ENCODE measurements at regions not wholly inside any gene's neighbourhood (a gene's known extent, or its start where the extent isn't known, plus 50 kb on each side); places are given as distances from the start of the nearest gene placed in this dataset.

DNA sequence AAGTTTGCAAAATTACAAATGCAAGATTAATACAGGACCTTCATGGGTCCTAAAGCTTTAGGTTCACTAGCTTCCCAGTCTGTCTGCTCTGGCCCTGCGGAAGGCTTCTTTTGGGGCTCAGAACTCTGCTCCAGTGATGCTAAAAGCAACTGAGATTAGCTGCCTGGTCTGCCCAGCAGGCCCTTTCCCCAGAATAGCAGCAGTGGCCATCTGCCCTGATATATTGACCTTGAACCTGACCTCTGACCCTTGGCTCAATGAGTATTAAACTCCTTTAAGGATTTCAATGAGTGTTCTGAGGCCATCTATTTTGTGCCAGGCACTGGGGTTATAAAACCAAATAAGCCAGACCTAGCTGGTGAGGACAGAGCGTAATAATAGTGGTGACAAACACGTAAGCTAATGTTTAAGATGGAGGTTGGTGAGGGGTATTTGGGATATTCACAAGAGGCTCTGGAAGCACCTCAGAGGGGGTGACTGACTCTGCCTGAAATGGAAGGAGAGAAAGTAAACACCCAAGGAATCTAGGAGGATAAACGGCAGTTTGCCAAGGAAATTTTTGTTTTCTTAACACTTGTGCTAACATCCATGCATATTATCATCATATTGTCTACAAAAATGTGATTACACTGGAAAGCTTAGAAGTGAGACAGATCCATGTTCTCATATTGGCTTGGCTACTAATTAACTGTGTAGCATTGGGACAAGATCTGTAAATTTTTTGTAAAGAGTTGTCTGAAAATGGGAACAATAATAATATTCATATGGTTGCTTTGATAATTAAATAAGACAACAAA lies 50.4 kb upstream of the LCLAT1 start:
- DNase-seq (ENCODE audit: low spot score): no peak
- TF ChIP-seq, protein P1, sequence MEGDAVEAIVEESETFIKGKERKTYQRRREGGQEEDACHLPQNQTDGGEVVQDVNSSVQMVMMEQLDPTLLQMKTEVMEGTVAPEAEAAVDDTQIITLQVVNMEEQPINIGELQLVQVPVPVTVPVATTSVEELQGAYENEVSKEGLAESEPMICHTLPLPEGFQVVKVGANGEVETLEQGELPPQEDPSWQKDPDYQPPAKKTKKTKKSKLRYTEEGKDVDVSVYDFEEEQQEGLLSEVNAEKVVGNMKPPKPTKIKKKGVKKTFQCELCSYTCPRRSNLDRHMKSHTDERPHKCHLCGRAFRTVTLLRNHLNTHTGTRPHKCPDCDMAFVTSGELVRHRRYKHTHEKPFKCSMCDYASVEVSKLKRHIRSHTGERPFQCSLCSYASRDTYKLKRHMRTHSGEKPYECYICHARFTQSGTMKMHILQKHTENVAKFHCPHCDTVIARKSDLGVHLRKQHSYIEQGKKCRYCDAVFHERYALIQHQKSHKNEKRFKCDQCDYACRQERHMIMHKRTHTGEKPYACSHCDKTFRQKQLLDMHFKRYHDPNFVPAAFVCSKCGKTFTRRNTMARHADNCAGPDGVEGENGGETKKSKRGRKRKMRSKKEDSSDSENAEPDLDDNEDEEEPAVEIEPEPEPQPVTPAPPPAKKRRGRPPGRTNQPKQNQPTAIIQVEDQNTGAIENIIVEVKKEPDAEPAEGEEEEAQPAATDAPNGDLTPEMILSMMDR (IDR thresholded peaks at IDR 0.05; ENCODE audit: extremely low read depth, missing control alignments): no peak
